NT2/D1 (cell line): ENCODE measurements at regions not wholly inside any gene's neighbourhood (a gene's known extent, or its start where the extent isn't known, plus 50 kb on each side); places are given as distances from the start of the nearest gene placed in this dataset.

Experiments used
- DNase-seq: peaks from one replicate; pipeline ENCODE4 v3.0.0-alpha.2; 2011; ENCODE audit warnings: low read depth, low spot score
- H3K27me3 ChIP-seq: 2 replicates; pipeline ENCODE4 v1.6.0; 2011; ENCODE audit warnings: mild to moderate bottlenecking; ENCODE audit not compliant: insufficient read length, insufficient read depth
- H3K36me3 ChIP-seq: 2 replicates; pipeline ENCODE4 v1.6.1; 2011; ENCODE audit warnings: mild to moderate bottlenecking, low read length, mixed read lengths; ENCODE audit not compliant: insufficient read depth, insufficient read length
- H3K4me1 ChIP-seq: 2 replicates; pipeline ENCODE4 v1.5.1; 2011; ENCODE audit not compliant: insufficient read depth, insufficient read length
- H3K4me3 ChIP-seq: 2 replicates; pipeline ENCODE4 v1.5.1; 2011; ENCODE audit warnings: low read depth; ENCODE audit not compliant: insufficient read length
- H3K9ac ChIP-seq: 2 replicates; pipeline ENCODE4 v1.6.0; 2011; ENCODE audit warnings: low read depth; ENCODE audit not compliant: insufficient read length
- H3K9me3 ChIP-seq: 2 replicates; pipeline ENCODE4 v1.5.1; 2011; ENCODE audit warnings: mild to moderate bottlenecking, low read length; ENCODE audit not compliant: insufficient read depth
- SUZ12 ChIP-seq: IDR thresholded peaks from 2 replicates; pipeline ENCODE4 v1.6.1; 2011; ENCODE audit not compliant: insufficient read length, insufficient read depth; ENCODE audit errors: extremely low read depth
- YY1 ChIP-seq: IDR thresholded peaks from 2 replicates; pipeline ENCODE4 v1.6.1; 2011; ENCODE audit not compliant: insufficient read length, insufficient read depth
- ZNF274 ChIP-seq: IDR thresholded peaks from 2 replicates; pipeline ENCODE4 v1.6.1; 2011; ENCODE audit warnings: mild to moderate bottlenecking, low read depth, low read length

DNA sequence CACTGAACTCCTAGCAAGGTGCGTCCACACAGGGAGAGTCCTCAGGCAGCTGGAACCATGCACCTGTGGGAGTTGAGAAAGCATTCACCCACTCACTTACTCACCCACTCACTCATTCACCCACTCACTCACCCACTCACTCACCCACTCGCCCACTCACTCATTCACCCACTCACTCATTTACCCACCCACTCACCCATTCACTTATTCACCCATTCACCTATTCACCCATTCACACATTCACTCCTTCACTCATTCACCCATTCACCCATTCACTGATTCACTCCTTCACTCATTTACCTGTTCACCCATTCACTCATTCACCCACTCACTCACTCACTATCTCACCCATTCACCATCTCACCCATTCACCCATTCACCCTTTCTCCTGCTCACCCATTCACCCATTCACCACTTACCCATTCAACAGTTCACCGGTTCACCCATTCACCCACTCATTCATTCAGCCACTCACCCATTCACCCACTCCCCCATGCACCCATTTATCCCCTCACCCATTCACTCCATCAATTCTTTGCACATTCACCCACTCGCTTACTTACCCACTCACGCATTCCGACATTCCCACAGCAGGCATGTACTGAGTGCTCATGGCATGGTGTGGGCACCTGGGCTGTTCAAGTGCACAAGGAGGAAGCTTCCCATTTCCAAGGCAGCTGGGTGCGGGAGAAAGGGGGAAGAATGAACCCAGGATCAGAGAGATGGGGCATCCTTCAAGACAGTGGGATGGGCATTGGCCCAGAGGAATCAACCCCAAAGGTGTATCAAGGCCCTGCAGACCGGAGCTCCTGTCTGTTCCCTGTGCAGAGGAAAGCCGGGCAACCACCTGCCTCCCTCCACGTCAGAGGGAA lies 135.2 kb upstream of the C14orf180 start:
- no peaks in the 10 kb centered on the region for H3K9me3 ChIP-seq
- no peaks in the 10 kb centered on the region for H3K27me3 ChIP-seq
- no peak overlapping the region for H3K9ac ChIP-seq
- TF ChIP-seq ZNF274 (no peak), SUZ12 (no peak), YY1 (no peak)
- DNase-seq = no peak
- no peaks in the 10 kb centered on the region for H3K36me3 ChIP-seq
- H3K4me3 ChIP-seq = no peak overlapping the region
- H3K4me1 ChIP-seq = peaks cover 19% of the 10 kb centered on the region

DNA sequence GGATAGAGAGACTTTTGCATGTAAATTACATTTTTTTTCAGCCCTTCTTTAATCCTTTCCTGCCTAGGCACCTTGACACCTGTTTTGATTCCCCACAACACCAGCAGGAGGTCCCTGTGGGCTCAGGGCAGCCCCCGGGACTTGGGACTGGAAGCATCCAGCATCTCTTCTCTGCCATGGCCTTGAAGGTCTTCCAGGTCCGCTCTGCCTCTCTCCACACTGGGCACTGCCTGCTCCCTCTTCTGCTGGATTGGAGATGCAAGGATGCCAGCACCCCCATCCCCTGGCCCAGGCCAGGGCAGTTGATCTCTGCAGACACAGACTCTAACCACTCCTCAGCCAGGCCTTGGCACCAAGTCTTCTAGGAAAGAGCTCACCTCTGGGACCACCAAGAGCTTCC lies 134.5 kb upstream of the C14orf180 start:
- H3K4me3 ChIP-seq = no peak overlapping the region
- H3K4me1 ChIP-seq = peaks cover 19% of the 10 kb centered on the region
- H3K36me3 ChIP-seq = no peaks in the 10 kb centered on the region
- no peak for DNase-seq
- TF ChIP-seq YY1 (no peak), SUZ12 (no peak), ZNF274 (no peak)
- no peak overlapping the region for H3K9ac ChIP-seq
- no peaks in the 10 kb centered on the region for H3K27me3 ChIP-seq
- no peaks in the 10 kb centered on the region for H3K9me3 ChIP-seq

DNA sequence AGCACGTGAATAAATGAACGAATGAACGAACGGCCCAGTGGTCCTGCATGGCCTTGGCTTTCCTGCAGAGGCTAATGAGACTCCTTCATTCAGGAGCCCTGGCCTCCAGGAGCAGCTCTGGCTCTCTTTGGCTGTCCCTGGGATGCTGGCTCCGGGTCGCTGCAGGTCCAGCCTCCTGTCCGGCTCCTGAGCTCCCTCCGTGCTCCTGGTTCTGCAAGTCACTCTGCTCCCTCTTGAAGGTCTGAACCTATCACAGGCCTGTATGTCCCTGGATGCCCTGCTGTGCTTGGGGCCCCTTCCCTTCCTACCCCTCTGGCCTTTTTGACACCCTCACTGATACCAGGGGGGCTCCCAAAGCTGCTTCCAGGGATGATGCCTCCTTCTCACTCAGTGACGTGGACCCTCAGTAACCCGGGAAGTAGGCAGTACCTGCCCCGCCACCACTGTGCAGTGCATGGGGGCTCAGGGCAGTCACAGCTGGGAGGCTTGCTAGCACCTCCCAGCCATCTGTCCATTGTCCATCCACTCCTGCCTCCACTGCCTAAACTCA lies 133.7 kb upstream of the C14orf180 start:
- no peaks in the 10 kb centered on the region; the same call in 1 of the 2 replicates for H3K9me3 ChIP-seq
- TF ChIP-seq YY1 (no peak), ZNF274 (no peak), SUZ12 (no peak)
- H3K4me3 ChIP-seq = no peak overlapping the region
- H3K27me3 ChIP-seq = no peaks in the 10 kb centered on the region
- DNase-seq = no peak
- H3K36me3 ChIP-seq = no peaks in the 10 kb centered on the region
- peaks cover 19% of the 10 kb centered on the region for H3K4me1 ChIP-seq
- H3K9ac ChIP-seq = no peak overlapping the region

GRCh38 chr14:104446611-104447010 lies 133.0 kb upstream of the C14orf180 start:
- H3K9ac ChIP-seq = no peak overlapping the region
- H3K36me3 ChIP-seq = no peaks in the 10 kb centered on the region
- H3K4me1 ChIP-seq = peaks cover 19% of the 10 kb centered on the region
- H3K27me3 ChIP-seq = no peaks in the 10 kb centered on the region
- H3K4me3 ChIP-seq = no peak overlapping the region
- H3K9me3 ChIP-seq = no peaks in the 10 kb centered on the region; the same call in 1 of the 2 replicates
- TF ChIP-seq ZNF274 (no peak), YY1 (no peak), SUZ12 (no peak)
- DNase-seq = no peak

DNA sequence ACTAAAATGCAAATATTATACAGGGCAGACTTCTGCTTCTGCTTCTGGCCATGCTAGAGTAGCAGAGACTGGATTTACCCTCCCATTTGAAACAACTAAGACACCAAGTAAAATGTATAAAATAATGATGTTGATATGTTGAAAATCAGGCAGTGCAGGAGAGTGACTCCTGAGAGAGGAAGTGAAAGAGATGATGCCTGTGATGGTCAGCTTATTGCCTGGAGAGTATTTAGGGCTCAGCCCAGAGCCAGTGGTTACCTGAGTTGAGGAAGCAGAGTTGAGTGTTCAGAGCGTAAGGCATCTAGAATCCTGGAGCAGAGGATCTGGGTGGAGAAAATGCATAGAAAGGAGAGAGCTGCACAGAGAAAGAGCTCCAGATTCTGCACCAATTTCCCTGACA lies 131.8 kb upstream of the C14orf180 start:
- peaks cover 13% of the 10 kb centered on the region for H3K4me1 ChIP-seq
- no peaks in the 10 kb centered on the region; the same call in 1 of the 2 replicates for H3K9me3 ChIP-seq
- H3K9ac ChIP-seq = no peak overlapping the region
- no peak for DNase-seq
- no peak overlapping the region for H3K4me3 ChIP-seq
- no peaks in the 10 kb centered on the region for H3K27me3 ChIP-seq
- TF ChIP-seq YY1 = no peak
- no peak for TF ChIP-seq ZNF274
- no peak for TF ChIP-seq SUZ12
- no peaks in the 10 kb centered on the region for H3K36me3 ChIP-seq

GRCh38 chr14:104448321-104448720 lies 131.2 kb upstream of the C14orf180 start:
- TF ChIP-seq SUZ12 (no peak), YY1 (no peak), ZNF274 (no peak)
- Histone ChIP-seq H3K4me1 (peaks cover 8% of the 10 kb centered on the region), H3K36me3 (no peaks in the 10 kb centered on the region), H3K4me3 (no peak overlapping the region), H3K9me3 (no peaks in the 10 kb centered on the region; the same call in none of the 2 replicates), H3K27me3 (no peaks in the 10 kb centered on the region), H3K9ac (no peak overlapping the region)
- DNase-seq = no peak

DNA sequence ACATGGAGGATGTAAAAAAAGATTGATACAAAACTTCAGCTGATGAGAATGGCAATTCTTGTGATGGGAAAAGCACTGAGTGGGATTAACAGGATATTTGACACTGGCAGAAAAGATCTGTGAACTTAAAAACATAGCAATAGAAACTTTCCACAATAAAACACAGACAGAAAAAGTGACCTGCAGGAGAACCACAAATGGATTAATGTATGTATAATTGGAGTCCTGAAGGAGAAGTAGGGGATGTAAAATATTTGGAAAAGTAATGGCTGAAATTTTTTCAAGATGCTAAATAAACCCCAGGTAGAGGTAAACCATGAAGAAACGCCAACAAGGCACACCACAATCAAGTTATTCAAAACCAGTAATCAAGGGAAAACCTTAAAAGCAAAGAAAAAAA lies 130.8 kb upstream of the C14orf180 start:
- Histone ChIP-seq H3K27me3 (no peaks in the 10 kb centered on the region), H3K36me3 (no peaks in the 10 kb centered on the region), H3K4me3 (no peak overlapping the region), H3K9me3 (no peaks in the 10 kb centered on the region; the same call in none of the 2 replicates), H3K4me1 (peaks cover 4% of the 10 kb centered on the region), H3K9ac (no peak overlapping the region)
- no peak for DNase-seq
- no peak for TF ChIP-seq SUZ12
- TF ChIP-seq YY1 = no peak
- no peak for TF ChIP-seq ZNF274
